ENCODE measurements at regions not wholly inside any gene's neighbourhood (a gene's known extent, or its start where the extent isn't known, plus 50 kb on each side); places are given as distances from the start of the nearest gene placed in this dataset.

GRCh38 chr4:123233136-123233768, 163.3 kb upstream of the SPRY1 start:
- TF ChIP-seq MAX (IDR thresholded peaks at IDR 0.05) (no peak), TEAD4 (IDR thresholded peaks at IDR 0.05) (no peak), CREB1 (IDR thresholded peaks at IDR 0.05; ENCODE audit: low read depth) (no peak), REST (IDR thresholded peaks at IDR 0.05; ENCODE audit: low read depth) (no peak), EP300 (IDR thresholded peaks at IDR 0.05; ENCODE audit: borderline replicate concordance) (no peak), YY1 (IDR thresholded peaks at IDR 0.05; ENCODE audit: low read depth) (no peak), NFIC (IDR thresholded peaks at IDR 0.05) (no peak), TCF12 (IDR thresholded peaks at IDR 0.05; ENCODE audit: low read depth) (no peak), EGR1 (IDR thresholded peaks at IDR 0.05) (no peak), CEBPB (IDR thresholded peaks at IDR 0.05) (no peak), TAF1 (IDR thresholded peaks at IDR 0.05; ENCODE audit: low read depth) (no peak), ZBTB7A (IDR thresholded peaks at IDR 0.05; ENCODE audit: low read depth) (no peak), RAD21 (IDR thresholded peaks at IDR 0.05; ENCODE audit: low read depth) (no peak), USF1 (IDR thresholded peaks at IDR 0.05) (no peak), FOXM1 (IDR thresholded peaks at IDR 0.05; ENCODE audit: borderline replicate concordance, low read depth) (no peak)

- TF ChIP-seq EP300 (IDR thresholded peaks at IDR 0.05; ENCODE audit: borderline replicate concordance) (no peak), ZBTB7A (IDR thresholded peaks at IDR 0.05; ENCODE audit: low read depth) (no peak), TCF12 (IDR thresholded peaks at IDR 0.05; ENCODE audit: low read depth) (no peak), USF1 (IDR thresholded peaks at IDR 0.05) (no peak)
Observed at GRCh38 chr4:123234955-123235354, 161.6 kb upstream of the SPRY1 start.

GRCh38 chr4:123235431-123235830, 161.2 kb upstream of the SPRY1 start:
- TF ChIP-seq NFIC (IDR thresholded peaks at IDR 0.05) (peak; percentile 40; the same call in 1 of the 2 replicates), EP300 (IDR thresholded peaks at IDR 0.05; ENCODE audit: borderline replicate concordance) (peak; percentile 48; the same call in 1 of the 2 replicates), TEAD4 (IDR thresholded peaks at IDR 0.05) (peak; percentile 91), FOXM1 (IDR thresholded peaks at IDR 0.05; ENCODE audit: borderline replicate concordance, low read depth) (peak; percentile 27; the same call in 1 of the 2 replicates), TCF12 (IDR thresholded peaks at IDR 0.05; ENCODE audit: low read depth) (peak; percentile 46; the same call in 1 of the 2 replicates), EGR1 (IDR thresholded peaks at IDR 0.05) (no peak), YY1 (IDR thresholded peaks at IDR 0.05; ENCODE audit: low read depth) (no peak)

- no peak for TF ChIP-seq TEAD4 (IDR thresholded peaks at IDR 0.05)
Observed at GRCh38 chr4:123236606-123237005, 160.0 kb upstream of the SPRY1 start.

GRCh38 chr4:123244137-123244536, 152.5 kb upstream of the SPRY1 start:
- TF ChIP-seq CEBPB (IDR thresholded peaks at IDR 0.05) (no peak), FOXM1 (IDR thresholded peaks at IDR 0.05; ENCODE audit: borderline replicate concordance, low read depth) (no peak), USF1 (IDR thresholded peaks at IDR 0.05) (no peak), CREB1 (IDR thresholded peaks at IDR 0.05; ENCODE audit: low read depth) (no peak), EGR1 (IDR thresholded peaks at IDR 0.05) (no peak), YY1 (IDR thresholded peaks at IDR 0.05; ENCODE audit: low read depth) (no peak), TAF1 (IDR thresholded peaks at IDR 0.05; ENCODE audit: low read depth) (no peak)

- no peak for TF ChIP-seq YY1 (IDR thresholded peaks at IDR 0.05; ENCODE audit: low read depth)
- TF ChIP-seq TEAD4 (IDR thresholded peaks at IDR 0.05): peak; percentile 10; the same call in 1 of the 2 replicates
- TF ChIP-seq TAF1 (IDR thresholded peaks at IDR 0.05; ENCODE audit: low read depth): no peak
- peak; percentile 14; the same call in 1 of the 2 replicates for TF ChIP-seq EP300 (IDR thresholded peaks at IDR 0.05; ENCODE audit: borderline replicate concordance)
- no peak for TF ChIP-seq FOXM1 (IDR thresholded peaks at IDR 0.05; ENCODE audit: borderline replicate concordance, low read depth)
Observed at GRCh38 chr4:123246085-123246484, 150.5 kb upstream of the SPRY1 start.

- no peak for TF ChIP-seq TAF1 (IDR thresholded peaks at IDR 0.05; ENCODE audit: low read depth)
- no peak for TF ChIP-seq YY1 (IDR thresholded peaks at IDR 0.05; ENCODE audit: low read depth)
- TF ChIP-seq ZBTB7A (IDR thresholded peaks at IDR 0.05; ENCODE audit: low read depth): no peak
- TF ChIP-seq CEBPB (IDR thresholded peaks at IDR 0.05): no peak
- TF ChIP-seq REST (IDR thresholded peaks at IDR 0.05; ENCODE audit: low read depth): no peak
Observed at GRCh38 chr4:123248085-123248659, 148.4 kb upstream of the SPRY1 start.
